IMR-90 (cell line): ENCODE measurements at regions not wholly inside any gene's neighbourhood (a gene's known extent, or its start where the extent isn't known, plus 50 kb on each side); places are given as distances from the start of the nearest gene placed in this dataset.

Source experiments
- ATAC-seq: fragments of 200-7000 bp; cut with Tn5 transposase; 2 replicates; pipeline ENCODE4 v1.9.1; 2020; ENCODE audit warnings: low read depth, mild to moderate bottlenecking, moderate library complexity
- BruUV-seq: library from RNA; stranded (reverse); fragments of 400-500 nt; replicated peaks from 2 replicates; lab custom pipeline; 2021; lab: Mats Ljungman, UMichigan
- CTCF ChIA-PET: fragments of 300-600 bp; formaldehyde crosslinking; extraction: SDS; loops from one replicate; lab custom pipeline; 2021; ENCODE audit warnings: antibody characterized with exemption; lab: Yijun Ruan, JAX
- POLR2A ChIA-PET: fragments of 300-600 bp; sonication (Branson Sonifier 250); formaldehyde crosslinking; loops from one replicate; lab custom pipeline; 2022; ENCODE audit warnings: antibody characterized with exemption; ENCODE audit not compliant: unreplicated experiment; lab: Charles Lee
- DNase-seq: peaks from one replicate; pipeline ENCODE4 v3.0.0; 2013
- H2AFZ ChIP-seq: replicated peaks from 2 replicates; pipeline ENCODE3; 2013; ENCODE audit warnings: low read length, mild to moderate bottlenecking; ENCODE audit not compliant: poor library complexity
- H2AK5ac ChIP-seq: 2 replicates; pipeline ENCODE4 v1.6.1; 2013; ENCODE audit warnings: low read depth, low read length, inconsistent platforms
- H2AK9ac ChIP-seq: replicated peaks from 2 replicates; pipeline ENCODE3; 2013; ENCODE audit warnings: mild to moderate bottlenecking, low read depth, low read length, moderate library complexity; ENCODE audit not compliant: poor library complexity
- H2BK120ac ChIP-seq: 2 replicates; pipeline ENCODE4 v1.6.1; 2013; ENCODE audit warnings: low read depth, low read length, inconsistent platforms
- H2BK15ac ChIP-seq: 3 replicates; pipeline ENCODE4 v1.6.1; 2013; ENCODE audit warnings: low read depth, low read length, inconsistent platforms
- H2BK20ac ChIP-seq: 2 replicates; pipeline ENCODE4 v1.6.1; 2013; ENCODE audit warnings: low read depth, mild to moderate bottlenecking, inconsistent platforms, low read length, moderate library complexity
- H2BK5ac ChIP-seq: 2 replicates; pipeline ENCODE4 v1.6.1; 2013; ENCODE audit warnings: mild to moderate bottlenecking, low read depth, low read length, inconsistent platforms; ENCODE audit not compliant: poor library complexity, severe bottlenecking
- H3K14ac ChIP-seq: replicated peaks from 2 replicates; pipeline ENCODE4 v1.6.1; 2013; ENCODE audit warnings: low read depth, low read length, inconsistent platforms
- H3K18ac ChIP-seq: 2 replicates; pipeline ENCODE4 v1.6.1; 2013; ENCODE audit warnings: low read depth, low read length, control low read depth
- H3K23ac ChIP-seq: 2 replicates; pipeline ENCODE4 v1.6.1; 2013; ENCODE audit warnings: low read depth, low read length, inconsistent platforms
- H3K27ac ChIP-seq: 2 replicates; pipeline ENCODE4 v1.5.1; 2013; ENCODE audit warnings: mild to moderate bottlenecking, control low read depth, low read length; ENCODE audit not compliant: insufficient read depth
- H3K27me3 ChIP-seq: 2 replicates; pipeline ENCODE4 v1.6.1; 2013; ENCODE audit warnings: low read length; ENCODE audit not compliant: control insufficient read depth, insufficient read depth
- H3K36me3 ChIP-seq: 2 replicates; pipeline ENCODE4 v1.6.1; 2013; ENCODE audit warnings: low read length, mixed read lengths; ENCODE audit not compliant: control insufficient read depth, insufficient read depth
- H3K4ac ChIP-seq: 2 replicates; pipeline ENCODE4 v1.6.1; 2013; ENCODE audit warnings: low read depth, low read length, inconsistent platforms
- H3K4me1 ChIP-seq: 2 replicates; pipeline ENCODE4 v1.6.1; 2013; ENCODE audit warnings: low read length, mixed read lengths; ENCODE audit not compliant: control insufficient read depth, insufficient read depth
- H3K4me2 ChIP-seq: 2 replicates; pipeline ENCODE4 v1.6.1; 2013; ENCODE audit warnings: low read depth, mild to moderate bottlenecking, control low read depth, low read length, moderate library complexity
- H3K4me3 ChIP-seq: 2 replicates; pipeline ENCODE4 v1.5.1; 2013; ENCODE audit warnings: low read depth, mild to moderate bottlenecking, control low read depth, low read length, moderate library complexity; ENCODE audit not compliant: insufficient read depth
- H3K56ac ChIP-seq: 2 replicates; pipeline ENCODE4 v1.6.1; 2013; ENCODE audit warnings: low read length, inconsistent platforms; ENCODE audit not compliant: insufficient read depth; ENCODE audit errors: extremely low read depth
- H3K79me1 ChIP-seq, 2 experiments: 2 replicates each; pipeline ENCODE4 v1.6.1; 2013; ENCODE audit warnings: low read length in 2 of 2, inconsistent platforms in 1 of 2, low read depth in 1 of 2
- H3K9ac ChIP-seq: 2 replicates; pipeline ENCODE4 v1.6.1; 2013; ENCODE audit warnings: low read depth, low read length, control low read depth
- H3K9me1 ChIP-seq: 2 replicates; pipeline ENCODE4 v1.6.1; 2013; ENCODE audit warnings: low read length, inconsistent platforms; ENCODE audit not compliant: insufficient read depth
- H3K9me3 ChIP-seq: 2 replicates; pipeline ENCODE4 v1.6.1; 2013; ENCODE audit warnings: low read length; ENCODE audit not compliant: control insufficient read depth, insufficient read depth
- H4K20me1 ChIP-seq: 2 replicates; pipeline ENCODE4 v1.6.1; 2013; ENCODE audit warnings: low read length, inconsistent platforms; ENCODE audit not compliant: insufficient read depth
- H4K5ac ChIP-seq: 2 replicates; pipeline ENCODE4 v1.6.1; 2013; ENCODE audit warnings: mild to moderate bottlenecking, low read depth, low read length, control low read depth
- H4K8ac ChIP-seq, 2 experiments: 2 replicates each; pipeline ENCODE4 v1.6.1; 2013; ENCODE audit warnings: low read depth in 2 of 2, low read length in 2 of 2, control low read depth in 1 of 2, inconsistent platforms in 1 of 2
- H4K91ac ChIP-seq: 2 replicates; pipeline ENCODE4 v1.6.1; 2013; ENCODE audit warnings: low read depth, low read length, inconsistent platforms; ENCODE audit not compliant: insufficient read depth
- BHLHE40 ChIP-seq: fragments of 150-350 bp; IDR thresholded peaks from 2 replicates; pipeline ENCODE4 v1.6.1; 2016; ENCODE audit warnings: mild to moderate bottlenecking, low read depth, low read length
- CEBPB ChIP-seq: IDR thresholded peaks from 2 replicates; pipeline ENCODE4 v1.6.1; 2012; ENCODE audit warnings: low read depth, low read length, improper control_type of control experiment
- CHD1 ChIP-seq: IDR thresholded peaks from 2 replicates; pipeline ENCODE4 v1.6.1; 2012; ENCODE audit warnings: low read depth, low read length, improper control_type of control experiment
- ELK1 ChIP-seq: fragments of 150-350 bp; IDR thresholded peaks from 2 replicates; pipeline ENCODE4 v1.6.1; 2016; ENCODE audit warnings: low read depth, mild to moderate bottlenecking, low read length, moderate library complexity, borderline replicate concordance
- FOS ChIP-seq: fragments of 150-350 bp; IDR thresholded peaks from 2 replicates; pipeline ENCODE4 v1.6.1; 2016; ENCODE audit warnings: low read depth, low read length
- MAFK ChIP-seq: IDR thresholded peaks from 2 replicates; pipeline ENCODE4 v1.6.1; 2012; ENCODE audit warnings: low read depth, low read length, improper control_type of control experiment
- MAZ ChIP-seq: IDR thresholded peaks from 2 replicates; pipeline ENCODE4 v1.6.1; 2012; ENCODE audit warnings: low read depth, mild to moderate bottlenecking, low read length, improper control_type of control experiment, moderate library complexity, borderline replicate concordance
- MXI1 ChIP-seq: IDR thresholded peaks from 2 replicates; pipeline ENCODE4 v1.6.1; 2012; ENCODE audit warnings: low read depth, mild to moderate bottlenecking, low read length, moderate library complexity, borderline replicate concordance
- NFE2L2 ChIP-seq: fragments of 150-350 bp; IDR thresholded peaks from 2 replicates; pipeline ENCODE4 v1.6.1; 2016; ENCODE audit warnings: low read depth, mild to moderate bottlenecking, low read length
- POLR2A ChIP-seq: IDR thresholded peaks from 2 replicates; pipeline ENCODE4 v1.6.1; 2012; ENCODE audit warnings: mild to moderate bottlenecking, low read depth, low read length
- RAD21 ChIP-seq: IDR thresholded peaks from 2 replicates; pipeline ENCODE4 v1.6.1; 2012; ENCODE audit warnings: low read length, improper control_type of control experiment
- RCOR1 ChIP-seq: IDR thresholded peaks from 2 replicates; pipeline ENCODE4 v1.6.1; 2012; ENCODE audit warnings: mild to moderate bottlenecking, low read length, improper control_type of control experiment; ENCODE audit not compliant: insufficient replicate concordance
- RFX5 ChIP-seq: IDR thresholded peaks from 2 replicates; pipeline ENCODE4 v1.8.0; 2012; ENCODE audit warnings: low read depth, mild to moderate bottlenecking, low read length, moderate library complexity
- SMC3 ChIP-seq: fragments of 150-350 bp; IDR thresholded peaks from 2 replicates; pipeline ENCODE4 v1.6.1; 2016; ENCODE audit warnings: low read depth, mild to moderate bottlenecking, antibody characterized with exemption, low read length, moderate library complexity
- USF2 ChIP-seq: fragments of 150-350 bp; IDR thresholded peaks from 2 replicates; pipeline ENCODE4 v1.6.1; 2017; ENCODE audit warnings: mild to moderate bottlenecking, antibody characterized with exemption, low read length, low read depth
- WGBS, 2 experiments: methylation state at CpG; one replicate each; pipeline versions ENCODE4 v1.1.5 to v1.1.7; 2013; ENCODE audit warnings: missing lambda C conversion rate in 2 of 2; ENCODE audit not compliant: insufficient read length in 1 of 2; ENCODE audit errors: extremely low coverage in 2 of 2; 5-methylcytosine and 5-hydroxymethylcytosine counted together
- dilution Hi-C: fragments of 300-500 bp; cut with HindIII; formaldehyde crosslinking; loops from one replicate; pipeline ENCODE4 v1.14.3; 2018; ENCODE audit warnings: low sequenced_read_pairs; ENCODE audit not compliant: unreplicated experiment
- in situ Hi-C: fragments of 300-500 bp; cut with MboI; formaldehyde crosslinking; loops from 3 replicates; pipeline ENCODE4 v1.14.3; 2019; ENCODE audit warnings: low sequenced_read_pairs, inconsistent platforms, mixed read lengths
- intact Hi-C: fragments of 100-400 bp; cut with micrococcal nuclease; formaldehyde crosslinking; loops from 2 replicates; pipeline ENCODE4 v1.10.0; 2022
- TF ChIP-seq, protein P1 (sequence below): conservative IDR thresholded peaks from 2 replicates; pipeline ENCODE4 v1.5.1; 2012; ENCODE audit warnings: mild to moderate bottlenecking, low read depth, low read length, improper control_type of control experiment

DNA sequence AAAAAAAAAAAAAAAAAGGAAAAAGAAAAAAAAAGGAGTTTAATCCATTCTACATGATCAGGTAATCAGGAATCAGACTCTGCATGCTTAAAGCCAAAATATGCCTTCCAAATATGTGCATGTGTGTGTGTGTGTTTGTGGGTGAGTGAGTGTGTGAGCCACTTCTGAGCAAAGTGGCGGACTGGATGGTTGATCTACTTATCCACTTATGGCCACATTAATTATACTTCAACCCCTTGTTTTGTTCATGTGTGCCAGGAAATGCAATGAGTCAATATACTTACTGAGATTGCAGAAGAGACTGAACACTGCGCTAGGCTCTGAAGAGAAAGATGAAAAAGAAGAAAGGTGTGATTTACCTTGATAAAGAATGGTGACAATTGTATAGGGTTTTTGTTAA lies 586.5 kb upstream of the NXPH2 start:
- POLR2A ChIA-PET = no interaction called here
- no TSS peak for BruUV-seq
- Histone ChIP-seq H4K20me1 (no peaks in the 10 kb centered on the region), H3K18ac (no peak overlapping the region), H3K23ac (no peak overlapping the region), H3K4me2 (no peak overlapping the region), H3K27ac (no peak overlapping the region), H2BK15ac (no peak overlapping the region), H3K9ac (no peak overlapping the region), H4K91ac (no peak overlapping the region), H3K9me1 (no peaks in the 10 kb centered on the region), H3K4me3 (no peak overlapping the region), H3K56ac (no peak overlapping the region), H2AK9ac (no peak overlapping the region), H3K4me1 (no peaks in the 10 kb centered on the region), H2AFZ (no peak overlapping the region), H3K79me1 (no peaks in the 10 kb centered on the region), H2BK120ac (no peak overlapping the region), H3K27me3 (no peaks in the 10 kb centered on the region), H4K5ac (no peak overlapping the region), H2AK5ac (no peak overlapping the region), H2BK20ac (no peak overlapping the region), H3K14ac (no peak overlapping the region), H3K36me3 (no peaks in the 10 kb centered on the region), H4K8ac (no peak overlapping the region), H3K9me3 (peaks cover 10% of the 10 kb centered on the region), H2BK5ac (no peak overlapping the region), H3K4ac (no peak overlapping the region)
- ATAC-seq (no peak), DNase-seq (no peak)
- whole genome bisulfite sequencing, 2 experiments = no CpG with 5 or more reads among the region's 2 CpGs
- CTCF ChIA-PET = no interaction called here
- in situ Hi-C loops (no loop called here), dilution Hi-C loops (no loop called here), intact Hi-C loops (no loop called here)
- TF ChIP-seq ELK1 (no peak), BHLHE40 (no peak), MAZ (no peak), RAD21 (no peak), NFE2L2 (no peak), CHD1 (no peak), MAFK (no peak), SMC3 (no peak), RCOR1 (no peak), RFX5 (no peak), FOS (no peak), POLR2A (no peak), USF2 (no peak), MXI1 (no peak), CEBPB (no peak)
- TF ChIP-seq, protein P1, sequence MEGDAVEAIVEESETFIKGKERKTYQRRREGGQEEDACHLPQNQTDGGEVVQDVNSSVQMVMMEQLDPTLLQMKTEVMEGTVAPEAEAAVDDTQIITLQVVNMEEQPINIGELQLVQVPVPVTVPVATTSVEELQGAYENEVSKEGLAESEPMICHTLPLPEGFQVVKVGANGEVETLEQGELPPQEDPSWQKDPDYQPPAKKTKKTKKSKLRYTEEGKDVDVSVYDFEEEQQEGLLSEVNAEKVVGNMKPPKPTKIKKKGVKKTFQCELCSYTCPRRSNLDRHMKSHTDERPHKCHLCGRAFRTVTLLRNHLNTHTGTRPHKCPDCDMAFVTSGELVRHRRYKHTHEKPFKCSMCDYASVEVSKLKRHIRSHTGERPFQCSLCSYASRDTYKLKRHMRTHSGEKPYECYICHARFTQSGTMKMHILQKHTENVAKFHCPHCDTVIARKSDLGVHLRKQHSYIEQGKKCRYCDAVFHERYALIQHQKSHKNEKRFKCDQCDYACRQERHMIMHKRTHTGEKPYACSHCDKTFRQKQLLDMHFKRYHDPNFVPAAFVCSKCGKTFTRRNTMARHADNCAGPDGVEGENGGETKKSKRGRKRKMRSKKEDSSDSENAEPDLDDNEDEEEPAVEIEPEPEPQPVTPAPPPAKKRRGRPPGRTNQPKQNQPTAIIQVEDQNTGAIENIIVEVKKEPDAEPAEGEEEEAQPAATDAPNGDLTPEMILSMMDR = no peak
